SIG-M5 treated with dmso at 0.1 percent for 504 hours (cell line): ENCODE measurements at regions not wholly inside any gene's neighbourhood (a gene's known extent, or its start where the extent isn't known, plus 50 kb on each side); places are given as distances from the start of the nearest gene placed in this dataset.
"Not testable (repeated sequence)": the region's sequence is repeated elsewhere in the genome, so short reads cannot be mapped to it uniquely, and the experiment has no call there.

Experiments used
- DNase-seq: peaks from one replicate; lab custom pipeline; 2025; ENCODE audit not compliant: unreplicated experiment; lab: John Stamatoyannopoulos, UW

- no peak for DNase-seq
Observed at GRCh38 chr5:103886826-103887225, 324.2 kb upstream of the NUDT12 start.

GRCh38 chr5:103883143-103883542 lies 320.6 kb upstream of the NUDT12 start:
- no peak for DNase-seq

GRCh38 chr5:103881560-103881959 lies 319.0 kb upstream of the NUDT12 start:
- no peak for DNase-seq

GRCh38 chr5:103867857-103868598 lies 305.4 kb upstream of the NUDT12 start:
- peak; percentile 4 for DNase-seq

- no peak for DNase-seq
Observed at GRCh38 chr5:103866169-103866568, 303.6 kb upstream of the NUDT12 start.

- DNase-seq = no peak
Observed at GRCh38 chr5:103862398-103862797, 299.8 kb upstream of the NUDT12 start.

GRCh38 chr5:103860327-103860726 lies 297.7 kb upstream of the NUDT12 start:
- no peak for DNase-seq

GRCh38 chr5:103858367-103858766 lies 295.8 kb upstream of the NUDT12 start:
- not testable (repeated sequence) for DNase-seq

GRCh38 chr5:103851091-103851490 lies 288.5 kb upstream of the NUDT12 start:
- DNase-seq = no peak

- DNase-seq = no peak
Observed at GRCh38 chr5:103849934-103850333, 287.3 kb upstream of the NUDT12 start.

- no peak for DNase-seq
Observed at GRCh38 chr5:103847060-103847459, 284.5 kb upstream of the NUDT12 start.

GRCh38 chr5:103842936-103843335 lies 280.3 kb upstream of the NUDT12 start:
- no peak for DNase-seq

GRCh38 chr5:103840600-103840999 lies 278.0 kb upstream of the NUDT12 start:
- no peak for DNase-seq

GRCh38 chr5:103834216-103834615 lies 271.6 kb upstream of the NUDT12 start:
- no peak for DNase-seq

GRCh38 chr5:103829585-103829984 lies 267.0 kb upstream of the NUDT12 start:
- no peak for DNase-seq

- DNase-seq = no peak
Observed at GRCh38 chr5:103827976-103828375, 265.4 kb upstream of the NUDT12 start.

GRCh38 chr5:103821361-103821760 lies 258.8 kb upstream of the NUDT12 start:
- no peak for DNase-seq

GRCh38 chr5:103808464-103809106 lies 246.0 kb upstream of the NUDT12 start:
- peak; percentile 71 for DNase-seq

GRCh38 chr5:103804711-103805110 lies 242.1 kb upstream of the NUDT12 start:
- no peak for DNase-seq

- no peak for DNase-seq
Observed at GRCh38 chr5:103801681-103802080, 239.1 kb upstream of the NUDT12 start.

- no peak for DNase-seq
Observed at GRCh38 chr5:103800741-103801495, 238.3 kb upstream of the NUDT12 start.

- DNase-seq = peak; percentile 23
Observed at GRCh38 chr5:103793595-103794182, 231.1 kb upstream of the NUDT12 start.
